KMS-11 (cell line): ENCODE measurements at regions not wholly inside any gene's neighbourhood (a gene's known extent, or its start where the extent isn't known, plus 50 kb on each side); places are given as distances from the start of the nearest gene placed in this dataset.

Experiments
- H2AFZ ChIP-seq: fragments of 200-600 bp; sonication (generic); 2 replicates; pipeline ENCODE4 v1.6.1; 2016; ENCODE audit warnings: antibody characterized with exemption, mixed run types, low read depth
- H3K27ac ChIP-seq: fragments of 200-600 bp; sonication (generic); 2 replicates; pipeline ENCODE4 v1.6.1; 2016; ENCODE audit warnings: mild to moderate bottlenecking, mixed run types
- H3K27me3 ChIP-seq: fragments of 200-600 bp; sonication (generic); 2 replicates; pipeline ENCODE4 v1.6.1; 2017; ENCODE audit warnings: mild to moderate bottlenecking, low read depth, mixed run types, moderate library complexity; ENCODE audit not compliant: insufficient read depth
- H3K36me3 ChIP-seq: fragments of 200-600 bp; sonication (generic); 2 replicates; pipeline ENCODE4 v1.6.1; 2017; ENCODE audit warnings: mild to moderate bottlenecking, mixed run types; ENCODE audit not compliant: insufficient read depth
- H3K4me1 ChIP-seq: fragments of 200-600 bp; sonication (generic); 2 replicates; pipeline ENCODE4 v1.6.1; 2016; ENCODE audit warnings: mild to moderate bottlenecking, low read depth, mixed run types; ENCODE audit not compliant: poor library complexity, severe bottlenecking
- H3K4me2 ChIP-seq: fragments of 200-600 bp; sonication (generic); 2 replicates; pipeline ENCODE4 v1.7.0; 2016; ENCODE audit warnings: mild to moderate bottlenecking, mixed run types
- H3K4me3 ChIP-seq: fragments of 200-600 bp; sonication (generic); IDR thresholded peaks from 2 replicates; pipeline ENCODE4 v1.6.1; 2017; ENCODE audit warnings: low read depth, low read length, mixed read lengths; ENCODE audit not compliant: insufficient read depth
- H3K79me2 ChIP-seq: fragments of 200-600 bp; sonication (generic); 2 replicates; pipeline ENCODE4 v1.6.1; 2016; ENCODE audit warnings: low read depth, mixed run types; ENCODE audit not compliant: insufficient read depth
- H3K9ac ChIP-seq: fragments of 200-600 bp; sonication (generic); 2 replicates; pipeline ENCODE4 v1.6.1; 2016; ENCODE audit warnings: mild to moderate bottlenecking, mixed run types
- H4K20me1 ChIP-seq: fragments of 200-600 bp; sonication (generic); 2 replicates; pipeline ENCODE4 v1.6.1; 2016; ENCODE audit warnings: mild to moderate bottlenecking, mixed run types; ENCODE audit not compliant: insufficient read depth
- TF ChIP-seq, protein P1 (sequence below): fragments of 200-600 bp; sonication (generic); conservative IDR thresholded peaks from 2 replicates; pipeline ENCODE4 v1.6.1; 2017; ENCODE audit warnings: low read depth, mild to moderate bottlenecking, antibody characterized with exemption, low read length, moderate library complexity, mixed read lengths

- no peaks in the 10 kb centered on the region for H3K4me1 ChIP-seq
- no peak overlapping the region for H2AFZ ChIP-seq
- H4K20me1 ChIP-seq: no peaks in the 10 kb centered on the region
- no peaks in the 10 kb centered on the region for H3K27me3 ChIP-seq
- no peak overlapping the region for H3K4me2 ChIP-seq
- no peaks in the 10 kb centered on the region for H3K36me3 ChIP-seq
- TF ChIP-seq, protein P1, sequence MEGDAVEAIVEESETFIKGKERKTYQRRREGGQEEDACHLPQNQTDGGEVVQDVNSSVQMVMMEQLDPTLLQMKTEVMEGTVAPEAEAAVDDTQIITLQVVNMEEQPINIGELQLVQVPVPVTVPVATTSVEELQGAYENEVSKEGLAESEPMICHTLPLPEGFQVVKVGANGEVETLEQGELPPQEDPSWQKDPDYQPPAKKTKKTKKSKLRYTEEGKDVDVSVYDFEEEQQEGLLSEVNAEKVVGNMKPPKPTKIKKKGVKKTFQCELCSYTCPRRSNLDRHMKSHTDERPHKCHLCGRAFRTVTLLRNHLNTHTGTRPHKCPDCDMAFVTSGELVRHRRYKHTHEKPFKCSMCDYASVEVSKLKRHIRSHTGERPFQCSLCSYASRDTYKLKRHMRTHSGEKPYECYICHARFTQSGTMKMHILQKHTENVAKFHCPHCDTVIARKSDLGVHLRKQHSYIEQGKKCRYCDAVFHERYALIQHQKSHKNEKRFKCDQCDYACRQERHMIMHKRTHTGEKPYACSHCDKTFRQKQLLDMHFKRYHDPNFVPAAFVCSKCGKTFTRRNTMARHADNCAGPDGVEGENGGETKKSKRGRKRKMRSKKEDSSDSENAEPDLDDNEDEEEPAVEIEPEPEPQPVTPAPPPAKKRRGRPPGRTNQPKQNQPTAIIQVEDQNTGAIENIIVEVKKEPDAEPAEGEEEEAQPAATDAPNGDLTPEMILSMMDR: no peak
- no peak overlapping the region for H3K9ac ChIP-seq
- H3K27ac ChIP-seq: no peak overlapping the region
- H3K4me3 ChIP-seq: no peak overlapping the region
- no peaks in the 10 kb centered on the region for H3K79me2 ChIP-seq
Measured at GRCh38 chr2:204086167-204086566, 149.6 kb downstream of the ICOS start.

GRCh38 chr2:204089105-204089504, 152.5 kb downstream of the ICOS start:
- Histone ChIP-seq H3K27ac (no peak overlapping the region), H3K9ac (no peak overlapping the region), H3K4me2 (no peak overlapping the region), H3K4me3 (no peak overlapping the region), H4K20me1 (no peaks in the 10 kb centered on the region), H3K27me3 (no peaks in the 10 kb centered on the region), H3K79me2 (no peaks in the 10 kb centered on the region), H2AFZ (no peak overlapping the region), H3K36me3 (no peaks in the 10 kb centered on the region), H3K4me1 (no peaks in the 10 kb centered on the region)
- TF ChIP-seq, protein P1: no peak

- Histone ChIP-seq H3K27ac (no peak overlapping the region), H3K4me1 (no peaks in the 10 kb centered on the region), H3K79me2 (no peaks in the 10 kb centered on the region), H2AFZ (no peak overlapping the region), H3K27me3 (no peaks in the 10 kb centered on the region), H3K4me2 (no peak overlapping the region), H3K36me3 (no peaks in the 10 kb centered on the region), H3K4me3 (no peak overlapping the region), H3K9ac (no peak overlapping the region), H4K20me1 (no peaks in the 10 kb centered on the region)
- TF ChIP-seq, protein P1: no peak
Measured at GRCh38 chr2:204089574-204089973, 153.0 kb downstream of the ICOS start.

- Histone ChIP-seq H3K79me2 (no peaks in the 10 kb centered on the region), H3K27me3 (no peaks in the 10 kb centered on the region), H3K4me3 (no peak overlapping the region), H3K9ac (no peak overlapping the region), H3K4me2 (no peak overlapping the region), H4K20me1 (no peaks in the 10 kb centered on the region), H3K4me1 (no peaks in the 10 kb centered on the region), H2AFZ (no peak overlapping the region), H3K27ac (no peak overlapping the region), H3K36me3 (no peaks in the 10 kb centered on the region)
- TF ChIP-seq, protein P1: no peak
Measured at GRCh38 chr2:204090021-204090420, 153.5 kb downstream of the ICOS start.

DNA sequence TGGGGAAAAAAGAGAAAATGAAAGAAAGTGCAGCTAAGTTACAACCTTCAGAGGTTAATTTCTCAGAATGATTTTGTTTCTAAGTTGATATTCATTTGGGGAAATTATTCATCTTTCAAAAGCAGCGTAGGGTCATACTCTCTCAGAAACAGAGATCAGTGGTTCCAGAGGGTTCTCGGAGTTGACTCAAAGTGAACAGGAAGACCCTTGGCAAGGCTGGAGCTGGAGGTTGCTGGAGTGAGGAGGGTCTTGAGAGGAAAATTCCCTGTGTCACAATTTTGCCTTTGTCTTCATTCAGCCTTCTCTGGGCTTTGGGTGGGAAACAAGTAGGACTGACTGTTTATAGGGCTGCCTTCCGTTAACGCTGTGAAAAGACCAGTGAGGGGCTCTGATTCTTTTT, 168.2 kb downstream of the ICOS start:
- Histone ChIP-seq H3K4me2 (no peak overlapping the region), H3K27me3 (no peaks in the 10 kb centered on the region), H2AFZ (no peak overlapping the region), H3K79me2 (no peaks in the 10 kb centered on the region), H3K27ac (no peak overlapping the region), H3K4me3 (no peak overlapping the region), H3K4me1 (peaks cover 7% of the 10 kb centered on the region), H4K20me1 (no peaks in the 10 kb centered on the region), H3K9ac (no peak overlapping the region), H3K36me3 (no peaks in the 10 kb centered on the region)
- TF ChIP-seq, protein P1: no peak
